Mucosa of descending colon (tissue), 3 donors: ENCODE measurements at regions not wholly inside any gene's neighbourhood (a gene's known extent, or its start where the extent isn't known, plus 50 kb on each side); places are given as distances from the start of the nearest gene placed in this dataset.

Experiments used
- ATAC-seq: fragments of 200-7000 bp; cut with Tn5 transposase; one replicate; pipeline ENCODE4 v1.9.1; 2020; ENCODE audit warnings: mild to moderate bottlenecking, moderate library complexity
- DNase-seq, 3 donors: peaks; one replicate each; pipeline ENCODE4 v3.0.0-alpha.2; 2020
- H3K36me3 ChIP-seq: fragments of 200-600 bp; one replicate; pipeline ENCODE4 v1.8.0; 2021; ENCODE audit warnings: low read depth, mild to moderate bottlenecking
- H3K4me1 ChIP-seq: fragments of 200-600 bp; one replicate; pipeline ENCODE4 v1.8.0; 2021; ENCODE audit warnings: low read depth, mild to moderate bottlenecking
- H3K4me3 ChIP-seq: fragments of 200-600 bp; one replicate; pipeline ENCODE4 v1.8.0; 2021; ENCODE audit warnings: mild to moderate bottlenecking
- H3K9me3 ChIP-seq: fragments of 200-600 bp; one replicate; pipeline ENCODE4 v1.8.0; 2021; ENCODE audit warnings: mild to moderate bottlenecking
- CTCF ChIP-seq: fragments of 200-600 bp; IDR thresholded peaks from one replicate; pipeline ENCODE4 v1.8.0; 2022; ENCODE audit warnings: antibody characterized with exemption, mild to moderate bottlenecking
- intact Hi-C, 2 donors: fragments of 100-400 bp; cut with DNase I in 1 of 2; cut with micrococcal nuclease in 1 of 2; formaldehyde crosslinking; loops; one replicate each; pipeline versions ENCODE4 v1.11.0 to v1.11.1; 2022; cut with DNase I, micrococcal nuclease
- donor health status: DM: no; HTN: no; CAD: no; lungs with moderate emphysema.
- donor health status: DM: no; HTN: no; CAD: no.
- donor health status: DM: no; HTN: yes; CAD: no.

GRCh38 chr3:18892047-18892446 is 256.3 kb upstream of the KCNH8 start:
- H3K4me3 ChIP-seq, result no peak overlapping the region
- no peaks in the 10 kb centered on the region for H3K9me3 ChIP-seq
- H3K4me1 ChIP-seq, result no peaks in the 10 kb centered on the region
- no peak for TF ChIP-seq CTCF
- ATAC-seq (no peak), DNase-seq (no peak)
- intact Hi-C loops, result no loop called here
- no peaks in the 10 kb centered on the region for H3K36me3 ChIP-seq

- intact Hi-C loops, result no loop called here
- Histone ChIP-seq H3K9me3 (no peaks in the 10 kb centered on the region), H3K4me1 (no peaks in the 10 kb centered on the region), H3K36me3 (no peaks in the 10 kb centered on the region), H3K4me3 (no peak overlapping the region)
- no peak for TF ChIP-seq CTCF
- DNase-seq (no peak), ATAC-seq (no peak)
Observed at GRCh38 chr3:18891641-18892040, 256.7 kb upstream of the KCNH8 start.

- no peak for TF ChIP-seq CTCF
- Histone ChIP-seq H3K4me1 (no peaks in the 10 kb centered on the region), H3K36me3 (no peaks in the 10 kb centered on the region), H3K4me3 (no peak overlapping the region), H3K9me3 (no peaks in the 10 kb centered on the region)
- ATAC-seq (no peak), DNase-seq (no peak)
- intact Hi-C loops, result no loop called here
Observed at GRCh38 chr3:18890449-18890848, 257.9 kb upstream of the KCNH8 start.

- Histone ChIP-seq H3K36me3 (no peaks in the 10 kb centered on the region), H3K9me3 (no peaks in the 10 kb centered on the region), H3K4me1 (no peaks in the 10 kb centered on the region), H3K4me3 (no peak overlapping the region)
- ATAC-seq (no peak), DNase-seq (no peak)
- intact Hi-C loops, result no loop called here
- TF ChIP-seq CTCF, result no peak
Observed at GRCh38 chr3:18888819-18889218, 259.5 kb upstream of the KCNH8 start.

- intact Hi-C loops, result no loop called here
- Histone ChIP-seq H3K9me3 (no peaks in the 10 kb centered on the region), H3K4me1 (no peaks in the 10 kb centered on the region), H3K4me3 (no peak overlapping the region), H3K36me3 (no peaks in the 10 kb centered on the region)
- ATAC-seq, result no peak
- DNase-seq, result no peak
- TF ChIP-seq CTCF, result no peak
Observed at GRCh38 chr3:18888370-18888769, 259.9 kb upstream of the KCNH8 start.

- no peak for ATAC-seq
- no peak for DNase-seq
- no peaks in the 10 kb centered on the region for H3K4me1 ChIP-seq
- no peak overlapping the region for H3K4me3 ChIP-seq
- no peak for TF ChIP-seq CTCF
- no peaks in the 10 kb centered on the region for H3K9me3 ChIP-seq
- no peaks in the 10 kb centered on the region for H3K36me3 ChIP-seq
- intact Hi-C loops, result no loop called here
Observed at GRCh38 chr3:18886331-18886730, 262.0 kb upstream of the KCNH8 start.
